ENCODE measurements at regions not wholly inside any gene's neighbourhood (a gene's known extent, or its start where the extent isn't known, plus 50 kb on each side); places are given as distances from the start of the nearest gene placed in this dataset.

GRCh38 chr10:117731121-117731791 is 188.7 kb downstream of the EMX2 start:
- Histone ChIP-seq H3K9me3 (no peaks in the 10 kb centered on the region), H3K36me3 (replicated peaks in 1 of 2; ENCODE audit: control insufficient read depth in 1 of 2, insufficient read depth in 2 of 2, low read length in 1 of 2) (no peaks in the 10 kb centered on the region), H4K20me1 (ENCODE audit: insufficient read depth) (no peaks in the 10 kb centered on the region), H3K79me2 (ENCODE audit: insufficient read depth) (no peaks in the 10 kb centered on the region), H3K4me2 (no peak overlapping the region), H3K9me2 (no peaks in the 10 kb centered on the region), H3K9ac (no peak overlapping the region), H3K27me3 (ENCODE audit: insufficient read depth) (no peaks in the 10 kb centered on the region), H3K4me3 (ENCODE audit: low read depth in 2 of 2, low read length in 1 of 2) (no peak overlapping the region), H2AFZ (ENCODE audit: low read depth) (no peak overlapping the region), H3K27ac (ENCODE audit: low read depth in 2 of 2, low read length in 1 of 2) (no peak overlapping the region), H3K4me1 (ENCODE audit: control insufficient read depth in 1 of 2, insufficient read depth in 2 of 2, low read depth in 1 of 2, low read length in 1 of 2) (peaks cover 0 to 3% of the 10 kb centered on the region in 2 experiments; a peak in 1 of 4 replicates), H3F3A (replicated peaks; ENCODE audit: insufficient read depth) (no peaks in the 10 kb centered on the region)
- POLR2A ChIA-PET, result no interaction called here
- 25% methylated on average over 17 of the region's 17 CpGs for WGBS (ENCODE audit: low lambda C conversion rate)
- CTCF ChIA-PET, result interaction anchor here (1.2 kb wide), 1 partner anchor 26 kb away, joined by 3 read pairs; no protein-coding TSS in a partner anchor
- TF ChIP-seq RXRA (IDR thresholded peaks at IDR 0.05; ENCODE audit: borderline replicate concordance, low read depth), result no peak
- no peak for TF ChIP-seq USF1 (IDR thresholded peaks at IDR 0.05; ENCODE audit: borderline replicate concordance, low read depth)
- no peak for TF ChIP-seq TEAD4 (IDR thresholded peaks at IDR 0.05; ENCODE audit: borderline replicate concordance, insufficient read depth)
- peak; percentile 76; the same call in 1 of the 2 replicates for TF ChIP-seq RCOR1 (IDR thresholded peaks at IDR 0.05; ENCODE audit: low read length)
- TF ChIP-seq TAF1 (IDR thresholded peaks at IDR 0.05; ENCODE audit: borderline replicate concordance, low read depth, low read length), result no peak
- DNase-seq, result peak; percentile 33

DNA sequence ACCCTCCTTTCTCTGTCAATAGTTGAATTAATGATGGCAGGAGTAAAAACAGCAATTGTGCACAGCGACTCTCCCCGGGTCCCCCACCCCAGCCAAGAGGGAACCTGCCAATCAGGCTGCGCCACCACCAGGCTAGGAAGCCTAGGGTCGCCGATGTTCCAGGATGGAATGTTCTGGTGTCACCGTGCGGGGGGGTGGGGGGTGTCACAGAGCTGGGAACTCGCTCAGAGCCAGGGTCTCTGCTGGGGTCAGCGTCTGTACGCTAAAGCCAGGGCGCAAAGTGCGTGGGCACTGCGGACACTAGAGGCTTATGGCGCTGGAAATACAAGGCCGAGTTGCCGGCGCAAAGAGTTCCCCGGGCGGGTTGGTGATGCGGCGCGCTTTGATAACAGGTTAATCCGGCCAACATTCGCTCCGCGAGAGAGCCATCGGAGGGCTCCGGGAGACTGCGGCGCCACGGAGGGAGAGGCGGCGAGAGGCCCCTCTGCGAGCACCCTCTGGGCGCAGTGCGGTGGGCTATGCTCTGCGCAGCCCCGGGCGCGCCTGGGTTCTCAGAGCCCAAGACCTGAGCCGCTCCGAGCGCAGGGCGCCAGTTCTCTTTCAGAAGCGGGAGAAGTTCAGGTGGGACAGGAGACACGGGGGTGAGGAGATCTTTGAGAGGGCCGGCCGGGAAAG is 192.3 kb downstream of the EMX2 start:
- Histone ChIP-seq H3K27me3 (ENCODE audit: insufficient read depth) (no peaks in the 10 kb centered on the region), H3K79me2 (ENCODE audit: insufficient read depth) (no peaks in the 10 kb centered on the region), H3K36me3 (replicated peaks in 1 of 2; ENCODE audit: control insufficient read depth in 1 of 2, insufficient read depth in 2 of 2, low read length in 1 of 2) (no peaks in the 10 kb centered on the region), H3K9ac (no peak overlapping the region), H2AFZ (ENCODE audit: low read depth) (no peak overlapping the region), H3K4me3 (ENCODE audit: low read depth in 2 of 2, low read length in 1 of 2) (no peak overlapping the region), H3K9me2 (no peaks in the 10 kb centered on the region), H3K4me2 (no peak overlapping the region), H3K9me3 (no peaks in the 10 kb centered on the region), H3K4me1 (ENCODE audit: control insufficient read depth in 1 of 2, insufficient read depth in 2 of 2, low read depth in 1 of 2, low read length in 1 of 2) (peaks cover 0 to 3% of the 10 kb centered on the region in 2 experiments; a peak in 1 of 4 replicates), H3K27ac (ENCODE audit: low read depth in 2 of 2, low read length in 1 of 2) (no peak overlapping the region), H4K20me1 (ENCODE audit: insufficient read depth) (no peaks in the 10 kb centered on the region), H3F3A (replicated peaks; ENCODE audit: insufficient read depth) (no peaks in the 10 kb centered on the region)
- POLR2A ChIA-PET, result no interaction called here
- CTCF ChIA-PET, result no interaction called here
- WGBS (ENCODE audit: low lambda C conversion rate), result 84% methylated on average over 33 of the region's 48 CpGs
- DNase-seq, result no peak
- no peak for TF ChIP-seq USF1 (IDR thresholded peaks at IDR 0.05; ENCODE audit: borderline replicate concordance, low read depth)
- no peak for TF ChIP-seq RFX5 (IDR thresholded peaks at IDR 0.05; ENCODE audit: low read length)
- no peak for TF ChIP-seq YY1 (IDR thresholded peaks at IDR 0.05; ENCODE audit: low read depth)
- no peak for TF ChIP-seq PBX3 (IDR thresholded peaks at IDR 0.05)
- no peak for TF ChIP-seq TEAD4 (IDR thresholded peaks at IDR 0.05; ENCODE audit: borderline replicate concordance, insufficient read depth)
- TF ChIP-seq NFIC (IDR thresholded peaks at IDR 0.05; ENCODE audit: borderline replicate concordance), result no peak
- TF ChIP-seq, protein P1, sequence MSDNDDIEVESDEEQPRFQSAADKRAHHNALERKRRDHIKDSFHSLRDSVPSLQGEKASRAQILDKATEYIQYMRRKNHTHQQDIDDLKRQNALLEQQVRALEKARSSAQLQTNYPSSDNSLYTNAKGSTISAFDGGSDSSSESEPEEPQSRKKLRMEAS (IDR thresholded peaks at IDR 0.05; ENCODE audit: low read depth), result no peak
- TF ChIP-seq USF2 (IDR thresholded peaks at IDR 0.05; ENCODE audit: borderline replicate concordance, low read depth, low read length), result no peak
- no peak for TF ChIP-seq CHD2 (IDR thresholded peaks at IDR 0.05; ENCODE audit: low read length, partially characterized antibody)
- no peak for TF ChIP-seq NRF1 (IDR thresholded peaks at IDR 0.05; ENCODE audit: low read depth, low read length)
- no peak for TF ChIP-seq SMC3 (IDR thresholded peaks at IDR 0.05; ENCODE audit: low read depth, low read length)
- TF ChIP-seq GABPA (IDR thresholded peaks at IDR 0.05; ENCODE audit: low read depth), result no peak
- TF ChIP-seq IRF3 (IDR thresholded peaks at IDR 0.05; ENCODE audit: low read depth, low read length), result no peak

Measured in SK-N-SH (cell line).